Upper lobe of left lung (tissue), 6 donors: ENCODE measurements at regions not wholly inside any gene's neighbourhood (a gene's known extent, or its start where the extent isn't known, plus 50 kb on each side); places are given as distances from the start of the nearest gene placed in this dataset.
"Not testable (repeated sequence)": the region's sequence is repeated elsewhere in the genome, so short reads cannot be mapped to it uniquely, and the experiment has no call there.

ENCODE experiments used
- ATAC-seq, 2 donors: fragments of 200-7000 bp; cut with Tn5 transposase; one replicate each; pipeline ENCODE4 v1.9.1; 2022; ENCODE audit warnings: mild to moderate bottlenecking in 2 of 2, moderate library complexity in 2 of 2; ENCODE audit not compliant: low FRiP score in 2 of 2
- DNase-seq, 2 donors: peaks; one replicate each; pipeline ENCODE4 v3.0.0-alpha.2; 2019 to 2020
- H3K27ac ChIP-seq, 4 donors: fragments of 200-600 bp; sonication (generic); one replicate each; pipeline ENCODE4 v1.5.1; 2016 to 2019
- H3K27me3 ChIP-seq, 4 donors: fragments of 200-600 bp; sonication (generic); one replicate each; pipeline ENCODE4 v1.5.1; 2017 to 2019
- H3K36me3 ChIP-seq, 4 donors: fragments of 200-600 bp; sonication (generic); one replicate each; pipeline ENCODE4 v1.5.1; 2016 to 2019
- H3K4me1 ChIP-seq, 4 donors: fragments of 200-600 bp; sonication (generic); one replicate each; pipeline ENCODE4 v1.5.1; 2018 to 2019
- H3K4me3 ChIP-seq, 4 donors: fragments of 200-600 bp; sonication (generic); one replicate each; pipeline ENCODE4 v1.5.1; 2017 to 2019; ENCODE audit warnings: mild to moderate bottlenecking in 2 of 4, moderate library complexity in 1 of 4
- H3K9me3 ChIP-seq, 4 donors: fragments of 200-600 bp; sonication (generic); one replicate each; pipeline ENCODE4 v1.5.1; 2018 to 2019
- CTCF ChIP-seq, 6 experiments: fragments of 450-650 bp in 4 of 6; fragments of 200-600 bp in 2 of 6; sonication (generic) in 2 of 6; IDR thresholded peaks; one replicate each; pipeline ENCODE4 v1.5.1; 2016 to 2019; ENCODE audit warnings: antibody characterized with exemption in 6 of 6
- EP300 ChIP-seq, 4 donors: sonication (generic); formaldehyde crosslinking; IDR thresholded peaks; one replicate each; pipeline ENCODE4 v1.5.1; 2017; ENCODE audit warnings: antibody characterized with exemption in 4 of 4, control low read depth in 2 of 4
- POLR2A ChIP-seq, 4 donors: fragments of 450-650 bp; IDR thresholded peaks; one replicate each; pipeline ENCODE4 v1.5.1; 2016 to 2017; ENCODE audit warnings: antibody characterized with exemption in 4 of 4, mild to moderate bottlenecking in 2 of 4
- POLR2AphosphoS5 ChIP-seq, 2 donors: sonication (generic); formaldehyde crosslinking; IDR thresholded peaks; one replicate each; pipeline ENCODE4 v1.5.1; 2017; ENCODE audit warnings: antibody characterized with exemption in 2 of 2
- WGBS, 2 donors: methylation state at CpG; one replicate each; pipeline ENCODE4 v1.1.5; 2017 to 2018; 5-methylcytosine and 5-hydroxymethylcytosine counted together
- donor health status: DM: no; HTN: no; CAD: no; lungs with moderate emphysema.
- donor health status: DM: no; HTN: yes; CAD: no; lungs with severe emphysema.

DNA sequence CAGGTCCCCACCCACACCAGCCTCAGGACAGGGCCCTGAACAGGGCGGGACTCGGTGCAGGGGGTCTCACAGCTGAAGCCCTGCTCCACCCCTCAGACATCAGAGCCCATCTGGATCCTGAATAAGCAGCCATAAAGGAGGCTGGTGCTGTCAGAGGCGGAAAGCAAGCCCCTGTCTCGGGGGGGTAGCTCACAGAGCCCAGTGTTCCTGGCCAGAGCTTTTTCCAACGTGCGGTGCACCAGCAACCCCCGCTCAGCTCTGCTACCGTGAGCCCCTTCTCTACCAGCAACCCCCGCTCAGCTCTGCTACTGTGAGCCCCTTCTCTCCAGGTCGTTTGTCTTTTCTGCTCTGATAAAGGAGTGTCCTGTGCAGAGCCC, 136.5 kb upstream of the SFSWAP start:
- WGBS, 2 donors: 31 to 45% methylated on average over 10 of the region's 10 CpGs
- Histone ChIP-seq H3K27me3 (no peaks in the 10 kb centered on the region), H3K4me1 (no peaks in the 10 kb centered on the region), H3K9me3 (no peaks in the 10 kb centered on the region), H3K4me3 (no peak overlapping the region), H3K27ac (no peak overlapping the region), H3K36me3 (no peaks in the 10 kb centered on the region)
- DNase-seq (no peak), ATAC-seq (peak; percentile 11 to 24)
- TF ChIP-seq POLR2AphosphoS5 (IDR thresholded peaks at IDR 0.05) (no peak), POLR2A (IDR thresholded peaks at IDR 0.05) (no peak), CTCF (IDR thresholded peaks at IDR 0.05) (no peak), EP300 (IDR thresholded peaks at IDR 0.05) (no peak)

DNA sequence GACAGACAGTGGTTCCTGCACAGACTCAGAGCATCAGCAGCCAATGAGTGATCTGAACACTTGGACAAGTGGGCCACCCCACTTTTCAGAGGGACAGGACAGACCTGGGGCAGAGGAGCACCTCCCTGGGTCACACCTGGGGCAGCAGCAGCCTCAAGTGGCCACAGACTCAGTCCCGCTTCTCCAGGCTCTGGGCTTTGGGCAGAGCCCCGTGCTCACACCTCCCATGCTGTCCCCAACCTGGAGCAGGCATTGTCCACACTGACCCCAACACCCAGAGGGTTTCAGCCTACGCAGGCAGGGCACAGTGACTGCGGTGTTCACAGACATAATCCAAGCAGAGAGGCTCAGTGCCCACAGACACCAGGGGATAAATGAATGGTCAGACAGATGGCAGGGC, 135.5 kb upstream of the SFSWAP start:
- H3K36me3 ChIP-seq: no peaks in the 10 kb centered on the region
- no peak overlapping the region for H3K4me3 ChIP-seq
- ATAC-seq (peak in 1 of 2 donors; percentile 17), DNase-seq (no peak)
- TF ChIP-seq POLR2A (IDR thresholded peaks at IDR 0.05) (no peak), CTCF (IDR thresholded peaks at IDR 0.05) (no peak), EP300 (IDR thresholded peaks at IDR 0.05) (no peak), POLR2AphosphoS5 (IDR thresholded peaks at IDR 0.05) (no peak)
- no peaks in the 10 kb centered on the region for H3K9me3 ChIP-seq
- no peaks in the 10 kb centered on the region for H3K27me3 ChIP-seq
- no peak overlapping the region for H3K27ac ChIP-seq
- 74 to 87% methylated on average over 2 to 4 of the region's 4 CpGs for WGBS, 2 donors
- H3K4me1 ChIP-seq: no peaks in the 10 kb centered on the region

GRCh38 chr12:131576734-131577133, 134.2 kb upstream of the SFSWAP start:
- H3K36me3 ChIP-seq, DNase-seq, H3K27ac ChIP-seq, H3K9me3 ChIP-seq, ATAC-seq, H3K4me3 ChIP-seq, H3K27me3 ChIP-seq, H3K4me1 ChIP-seq: not testable (repeated sequence)
- 85% methylated on average over 7 to 13 of the region's 17 CpGs for WGBS, 2 donors

- Histone ChIP-seq H3K4me1 (no peaks in the 10 kb centered on the region), H3K27ac (no peak overlapping the region), H3K36me3 (no peaks in the 10 kb centered on the region), H3K9me3 (no peaks in the 10 kb centered on the region), H3K27me3 (no peaks in the 10 kb centered on the region), H3K4me3 (no peak overlapping the region)
- no peak for DNase-seq
- WGBS, 2 donors: 63 to 70% methylated on average over 6 of the region's 6 CpGs
- no peak for TF ChIP-seq POLR2AphosphoS5 (IDR thresholded peaks at IDR 0.05)
- no peak for TF ChIP-seq CTCF (IDR thresholded peaks at IDR 0.05)
- TF ChIP-seq EP300 (IDR thresholded peaks at IDR 0.05): no peak
- no peak for ATAC-seq
Observed at GRCh38 chr12:131577766-131578165, 133.1 kb upstream of the SFSWAP start.

- 53 to 67% methylated on average over 11 of the region's 11 CpGs for WGBS, 2 donors
- Histone ChIP-seq H3K27me3 (no peaks in the 10 kb centered on the region), H3K36me3 (no peaks in the 10 kb centered on the region), H3K9me3 (no peaks in the 10 kb centered on the region), H3K4me1 (no peaks in the 10 kb centered on the region), H3K27ac (no peak overlapping the region), H3K4me3 (no peak overlapping the region)
- no peak for DNase-seq
- TF ChIP-seq POLR2AphosphoS5 (IDR thresholded peaks at IDR 0.05) (no peak), EP300 (IDR thresholded peaks at IDR 0.05) (no peak), POLR2A (IDR thresholded peaks at IDR 0.05) (no peak), CTCF (IDR thresholded peaks at IDR 0.05) (no peak)
- ATAC-seq: no peak
Observed at GRCh38 chr12:131578828-131579470, 131.9 kb upstream of the SFSWAP start.
